GM18909 (cell line): ENCODE measurements at regions not wholly inside any gene's neighbourhood (a gene's known extent, or its start where the extent isn't known, plus 50 kb on each side); places are given as distances from the start of the nearest gene placed in this dataset.
"Not testable (repeated sequence)": the region's sequence is repeated elsewhere in the genome, so short reads cannot be mapped to it uniquely, and the experiment has no call there.

Experiments used
- ATAC-seq: cut with Tn5 transposase; IDR thresholded peaks from one replicate; pipeline ENCODE4 v1.9.1; 2021; ENCODE audit warnings: mild to moderate bottlenecking; ENCODE audit not compliant: unreplicated experiment, poor library complexity

GRCh38 chr2:142827170-142827569 lies 50.3 kb upstream of the KYNU start:
- no peak for ATAC-seq

DNA sequence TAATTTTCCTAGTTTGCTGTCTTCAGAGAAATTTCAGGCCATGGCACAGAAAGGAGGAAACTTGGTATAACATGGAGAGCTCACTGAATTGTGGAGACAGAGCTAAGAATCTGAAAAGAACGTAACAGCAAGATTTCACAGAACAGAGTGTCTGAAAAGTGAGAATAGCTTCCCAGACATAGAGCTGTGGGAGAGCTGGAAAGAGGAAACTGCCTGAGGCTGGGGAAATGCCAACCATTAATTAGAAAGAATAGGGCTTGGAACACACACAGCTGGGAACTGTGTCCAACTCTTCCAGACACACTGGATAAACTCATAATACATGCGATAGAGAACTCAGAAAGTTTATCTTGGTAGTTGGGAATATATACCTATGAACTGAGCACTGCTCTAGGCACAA lies 51.6 kb upstream of the KYNU start:
- ATAC-seq, result no peak

DNA sequence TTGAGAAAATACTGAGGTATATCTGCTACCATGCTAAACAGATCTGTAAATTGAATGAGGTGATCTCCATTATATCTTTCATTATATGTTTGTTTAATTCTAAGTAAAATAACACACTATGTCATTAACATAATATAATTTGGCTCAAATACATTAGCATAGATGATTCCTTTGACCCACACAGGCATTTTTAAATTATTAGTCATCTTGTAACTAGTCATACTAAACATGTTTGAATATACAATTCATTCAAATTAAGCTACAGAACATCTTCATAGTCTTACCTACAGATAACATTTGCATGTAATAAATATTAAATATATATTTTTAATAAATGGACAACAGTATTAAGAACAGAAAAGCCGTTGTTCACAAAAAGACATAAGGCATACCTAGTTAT lies 52.7 kb upstream of the KYNU start:
- no peak for ATAC-seq

GRCh38 chr2:142822190-142822589 lies 55.3 kb upstream of the KYNU start:
- ATAC-seq, result no peak

DNA sequence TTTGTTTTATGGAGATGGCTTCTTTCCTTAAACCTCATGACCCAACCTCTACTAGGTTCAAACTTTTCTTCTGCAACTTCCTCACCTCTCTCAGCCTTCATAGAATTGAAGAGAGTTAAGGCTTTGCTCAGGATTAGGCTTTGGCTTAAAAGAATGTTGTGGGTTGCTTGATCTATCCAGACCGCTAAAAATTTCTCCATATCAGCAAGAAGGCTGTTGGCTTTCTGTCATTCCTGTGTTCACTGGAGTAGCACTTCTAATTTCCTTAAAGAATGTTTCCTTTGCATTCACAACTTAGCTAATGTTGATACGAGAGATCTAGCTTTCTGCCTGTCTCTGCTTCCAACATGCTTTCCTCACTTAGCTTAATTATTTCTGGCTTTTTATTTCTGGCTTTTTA lies 58.1 kb upstream of the KYNU start:
- no peak for ATAC-seq

- no peak for ATAC-seq
These were observed 62.1 kb upstream of the KYNU start for GRCh38 chr2:142815375-142815774.

GRCh38 chr2:142813830-142814829 lies 63.3 kb upstream of the KYNU start:
- no peak for ATAC-seq

- ATAC-seq, result not testable (repeated sequence)
These were observed 65.8 kb upstream of the KYNU start for GRCh38 chr2:142811644-142812043.

DNA sequence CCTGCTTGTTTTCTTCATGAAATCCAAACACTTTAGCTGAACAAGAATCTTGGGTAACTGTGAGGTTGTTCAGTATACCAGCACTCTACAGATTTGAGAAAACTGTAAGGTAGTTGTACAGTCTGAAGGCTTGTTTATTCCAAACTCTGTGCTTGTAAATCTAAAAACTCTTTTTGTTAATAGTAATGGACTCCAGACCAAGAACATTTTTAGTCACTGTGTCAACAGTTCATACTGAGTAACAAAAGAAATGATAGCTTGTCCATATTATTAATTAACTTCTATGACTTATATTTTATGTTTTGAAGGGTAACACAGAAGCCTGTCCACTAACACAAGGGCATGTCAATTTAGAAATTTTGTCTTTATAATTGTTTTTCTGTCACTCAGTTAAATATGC lies 72.2 kb upstream of the KYNU start:
- ATAC-seq, result no peak

GRCh38 chr2:142803158-142803557 lies 74.3 kb upstream of the KYNU start:
- ATAC-seq, result no peak

DNA sequence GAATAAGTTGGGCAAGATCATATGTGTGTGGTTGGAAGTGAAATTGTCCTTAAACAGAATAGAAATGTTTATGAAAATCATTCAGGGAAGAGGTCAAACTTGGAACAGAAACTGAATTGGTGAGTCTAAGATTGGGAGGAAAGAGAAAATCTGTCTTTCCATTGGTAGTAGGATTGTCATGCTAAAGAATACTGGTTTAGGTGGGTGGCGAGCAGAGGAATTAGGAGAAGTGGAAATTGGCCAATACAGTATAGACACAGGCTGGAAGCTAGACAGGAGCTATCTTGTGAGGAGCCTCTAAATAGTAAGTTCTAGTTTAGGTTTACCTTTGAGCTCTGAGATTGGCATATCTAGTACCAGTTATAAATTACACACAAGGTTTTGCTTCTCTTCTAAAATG lies 80.9 kb upstream of the KYNU start:
- no peak for ATAC-seq

- no peak for ATAC-seq
These were observed 81.3 kb upstream of the KYNU start for GRCh38 chr2:142796161-142796560.

DNA sequence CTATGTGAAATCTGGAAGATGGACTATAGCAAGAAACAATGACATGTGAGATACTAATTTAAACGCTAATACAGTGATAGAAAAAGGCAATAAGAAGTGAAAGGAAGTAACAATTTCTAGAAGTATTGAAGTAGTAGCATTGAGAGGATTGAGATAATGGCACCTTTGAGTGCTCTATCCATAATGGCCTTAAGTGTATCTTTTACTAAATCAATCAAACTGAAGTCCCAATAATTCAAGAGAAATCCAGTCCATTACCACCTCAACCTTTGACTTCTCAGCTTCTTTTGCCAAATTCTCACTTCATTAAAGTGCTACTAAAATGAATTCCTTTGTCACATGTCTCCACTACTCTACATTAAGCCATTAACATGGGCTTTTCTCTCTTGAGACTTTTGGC lies 82.6 kb upstream of the KYNU start:
- no peak for ATAC-seq

DNA sequence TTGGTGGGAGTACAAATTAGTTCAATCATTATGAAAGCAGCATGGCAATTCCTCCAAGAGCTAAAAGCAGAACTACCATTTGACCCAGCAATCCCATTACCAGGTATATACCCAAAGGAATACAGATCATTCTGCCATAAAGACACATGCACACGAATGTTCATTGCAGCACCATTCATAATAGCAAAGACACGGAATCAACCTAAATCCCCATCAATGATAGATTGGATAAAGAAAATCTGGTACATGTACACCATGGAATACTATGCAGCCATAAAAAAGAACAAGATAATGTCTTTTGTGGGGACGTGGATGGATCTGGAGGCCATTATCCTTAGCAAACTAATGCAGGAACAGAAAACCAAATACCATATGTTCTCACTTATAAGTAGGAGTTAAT lies 85.1 kb upstream of the KYNU start:
- not testable (repeated sequence) for ATAC-seq

- no peak for ATAC-seq
These were observed 86.1 kb upstream of the KYNU start for GRCh38 chr2:142791335-142791734.

- ATAC-seq, result no peak
These were observed 90.4 kb upstream of the KYNU start for GRCh38 chr2:142786918-142787702.

DNA sequence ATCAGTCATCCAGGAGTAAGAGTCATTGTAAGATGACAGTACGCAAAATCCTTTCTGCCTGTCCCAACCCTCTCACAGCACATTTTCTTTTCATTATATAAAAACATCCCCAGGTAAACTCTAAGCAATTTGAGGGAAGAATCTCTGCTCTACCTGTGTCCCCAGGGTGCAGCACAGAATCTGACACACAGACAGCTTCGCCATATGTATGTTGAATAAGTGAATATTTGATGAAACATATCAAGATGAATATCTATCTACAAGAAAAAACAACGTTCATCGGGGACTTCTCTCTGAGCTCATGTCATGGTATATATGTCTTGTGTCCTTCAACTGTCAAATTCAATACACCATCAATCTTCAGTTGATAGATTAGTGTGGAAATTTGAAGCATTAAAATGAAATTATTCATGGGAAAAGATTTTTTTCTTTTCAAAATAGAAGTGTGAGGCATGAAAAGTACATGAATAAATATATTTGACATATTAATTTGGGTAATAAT lies 94.5 kb upstream of the KYNU start:
- ATAC-seq, result no peak

DNA sequence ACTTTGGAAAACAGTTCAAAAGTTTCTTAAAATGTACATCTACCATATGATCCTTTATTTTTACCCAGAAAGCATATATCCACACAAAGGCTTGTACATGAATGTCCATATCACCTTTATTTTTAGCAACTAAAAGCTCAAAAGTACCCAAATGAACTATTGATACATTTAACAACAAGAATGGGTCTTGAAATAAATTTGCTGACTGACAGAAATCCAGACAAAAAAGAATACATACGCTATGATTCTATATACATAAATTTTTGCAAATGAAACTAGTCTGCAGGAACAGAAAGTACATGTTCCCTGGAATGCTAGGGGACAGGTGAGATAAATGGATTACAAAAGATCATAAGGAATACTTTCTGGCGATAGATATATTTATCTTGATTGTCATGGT lies 96.3 kb upstream of the KYNU start:
- no peak for ATAC-seq

DNA sequence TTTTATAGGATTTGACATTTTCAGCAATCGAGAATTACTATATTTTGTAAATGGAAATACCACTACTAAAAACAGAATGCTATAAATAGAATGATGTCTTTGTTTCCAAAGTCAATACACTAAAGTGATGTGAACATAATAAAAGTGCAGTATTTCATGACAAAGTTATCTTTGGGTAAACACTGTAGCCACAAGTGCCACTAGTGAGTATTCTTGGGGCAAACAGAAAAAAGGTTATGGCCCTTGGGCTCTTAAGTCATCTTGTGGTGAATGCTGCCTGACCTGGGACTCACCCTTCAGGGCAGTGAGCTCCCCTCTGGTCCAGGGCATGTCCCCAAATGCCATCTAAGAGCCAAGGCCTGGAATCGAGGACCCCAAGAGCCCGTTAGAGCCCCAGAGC lies 99.2 kb upstream of the KYNU start:
- no peak for ATAC-seq

- ATAC-seq, result no peak
These were observed 99.7 kb upstream of the KYNU start for GRCh38 chr2:142777742-142778141.

GRCh38 chr2:142769761-142770160 lies 107.7 kb upstream of the KYNU start:
- ATAC-seq, result no peak
